CD4-positive, alpha-beta T cell (primary cell): ENCODE measurements at regions not wholly inside any gene's neighbourhood (a gene's known extent, or its start where the extent isn't known, plus 50 kb on each side); places are given as distances from the start of the nearest gene placed in this dataset.

ENCODE experiments used
- ATAC-seq: fragments of 200-7000 bp; cut with Tn5 transposase; one replicate; pipeline ENCODE4 v1.10.0; 2022; ENCODE audit warnings: mild to moderate bottlenecking; ENCODE audit not compliant: poor library complexity
- CTCF ChIA-PET: fragments of 350-600 bp; sonication (Branson Sonifier 250); formaldehyde crosslinking; loops from one replicate; lab custom pipeline; 2021; ENCODE audit warnings: antibody characterized with exemption, inconsistent platforms; lab: Charles Lee
- POLR2A ChIA-PET: fragments of 350-600 bp; sonication (Branson Sonifier 250); formaldehyde crosslinking; loops from one replicate; lab custom pipeline; 2021; ENCODE audit warnings: antibody characterized with exemption, inconsistent platforms; lab: Charles Lee
- DNase-seq, 14 experiments: peaks; one replicate each; pipeline ENCODE4 v3.0.0-alpha.2; 2013 to 2020; ENCODE audit warnings: mixed read lengths in 2 of 14
- H3K27ac ChIP-seq, 2 donors: one replicate each; pipeline versions ENCODE4 v1.5.1 to v1.7.0; 2013; ENCODE audit warnings: low read length in 2 of 2, low read depth in 1 of 2, mild to moderate bottlenecking in 1 of 2
- H3K27me3 ChIP-seq, 2 experiments: 1 replicate in 1 of 2; 2 replicates in 1 of 2; pipeline versions ENCODE4 v1.6.1 to v1.7.0; 2013; ENCODE audit warnings: low read length in 2 of 2, control low read depth in 1 of 2, mild to moderate bottlenecking in 1 of 2, moderate library complexity in 1 of 2; ENCODE audit not compliant: insufficient read depth in 2 of 2, control insufficient read depth in 1 of 2
- H3K36me3 ChIP-seq: one replicate; pipeline ENCODE4 v1.6.1; 2013; ENCODE audit warnings: low read length, control low read depth; ENCODE audit not compliant: insufficient read depth
- H3K4me1 ChIP-seq: one replicate; pipeline ENCODE4 v1.6.1; 2013; ENCODE audit warnings: low read length, control low read depth; ENCODE audit not compliant: insufficient read depth
- H3K4me3 ChIP-seq: one replicate; pipeline ENCODE4 v1.5.1; 2013; ENCODE audit warnings: mild to moderate bottlenecking, low read length, moderate library complexity
- H3K9me3 ChIP-seq, 2 experiments: 1 replicate in 1 of 2; 2 replicates in 1 of 2; pipeline versions ENCODE4 v1.6.1 to v1.7.0; 2013; ENCODE audit warnings: low read length in 2 of 2, mild to moderate bottlenecking in 2 of 2, control low read depth in 1 of 2, moderate library complexity in 1 of 2; ENCODE audit not compliant: control insufficient read depth in 1 of 2, insufficient read depth in 1 of 2
- H3K27ac Mint-ChIP-seq: one replicate; pipeline ENCODE4 v1.8.0; 2020; ENCODE audit warnings: mixed read lengths
- H3K27me3 Mint-ChIP-seq: one replicate; pipeline ENCODE4 v1.8.0; 2021; ENCODE audit warnings: mixed read lengths
- H3K36me3 Mint-ChIP-seq: one replicate; pipeline ENCODE4 v1.8.0; 2021; ENCODE audit warnings: low read depth, mixed read lengths
- H3K4me1 Mint-ChIP-seq: one replicate; pipeline ENCODE4 v1.8.0; 2021; ENCODE audit warnings: low read depth, mixed read lengths
- H3K4me3 Mint-ChIP-seq: one replicate; pipeline ENCODE4 v1.8.0; 2020; ENCODE audit warnings: mild to moderate bottlenecking, mixed read lengths
- H3K9me3 Mint-ChIP-seq: one replicate; pipeline ENCODE4 v1.8.0; 2020; ENCODE audit warnings: mixed read lengths
- intact Hi-C, 2 experiments: fragments of 100-400 bp; cut with DNase I in 1 of 2; cut with micrococcal nuclease in 1 of 2; formaldehyde crosslinking; loops; one replicate each; pipeline versions ENCODE4 v1.15.1 to v1.9.0; 2023 to 2025; cut with DNase I, micrococcal nuclease
- TF ChIP-seq, protein P1 (sequence below): fragments of 200-600 bp; IDR thresholded peaks from one replicate; pipeline ENCODE4 v1.8.0; 2022; ENCODE audit warnings: antibody characterized with exemption, mild to moderate bottlenecking

- POLR2A ChIA-PET = no interaction called here
- H3K36me3 Mint-ChIP-seq = no peaks in the 10 kb centered on the region
- DNase-seq = no peak
- Histone ChIP-seq H3K4me3 (no peak overlapping the region), H3K27ac (no peak overlapping the region), H3K9me3 (peaks cover 0 to 9% of the 10 kb centered on the region in 2 experiments), H3K4me1 (no peaks in the 10 kb centered on the region), H3K36me3 (no peaks in the 10 kb centered on the region), H3K27me3 (no peaks in the 10 kb centered on the region)
- intact Hi-C loops = no loop called here
- no peaks in the 10 kb centered on the region for H3K27me3 Mint-ChIP-seq
- H3K9me3 Mint-ChIP-seq = peaks cover 11% of the 10 kb centered on the region
- TF ChIP-seq, protein P1, sequence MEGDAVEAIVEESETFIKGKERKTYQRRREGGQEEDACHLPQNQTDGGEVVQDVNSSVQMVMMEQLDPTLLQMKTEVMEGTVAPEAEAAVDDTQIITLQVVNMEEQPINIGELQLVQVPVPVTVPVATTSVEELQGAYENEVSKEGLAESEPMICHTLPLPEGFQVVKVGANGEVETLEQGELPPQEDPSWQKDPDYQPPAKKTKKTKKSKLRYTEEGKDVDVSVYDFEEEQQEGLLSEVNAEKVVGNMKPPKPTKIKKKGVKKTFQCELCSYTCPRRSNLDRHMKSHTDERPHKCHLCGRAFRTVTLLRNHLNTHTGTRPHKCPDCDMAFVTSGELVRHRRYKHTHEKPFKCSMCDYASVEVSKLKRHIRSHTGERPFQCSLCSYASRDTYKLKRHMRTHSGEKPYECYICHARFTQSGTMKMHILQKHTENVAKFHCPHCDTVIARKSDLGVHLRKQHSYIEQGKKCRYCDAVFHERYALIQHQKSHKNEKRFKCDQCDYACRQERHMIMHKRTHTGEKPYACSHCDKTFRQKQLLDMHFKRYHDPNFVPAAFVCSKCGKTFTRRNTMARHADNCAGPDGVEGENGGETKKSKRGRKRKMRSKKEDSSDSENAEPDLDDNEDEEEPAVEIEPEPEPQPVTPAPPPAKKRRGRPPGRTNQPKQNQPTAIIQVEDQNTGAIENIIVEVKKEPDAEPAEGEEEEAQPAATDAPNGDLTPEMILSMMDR = no peak
- no peaks in the 10 kb centered on the region for H3K4me1 Mint-ChIP-seq
- no peak for ATAC-seq
- no peak overlapping the region for H3K27ac Mint-ChIP-seq
- no peak overlapping the region for H3K4me3 Mint-ChIP-seq
- CTCF ChIA-PET = no interaction called here
These were observed 378.8 kb upstream of the TBX3 start for GRCh38 chr12:115062741-115063140.

GRCh38 chr12:115060477-115061168 lies 376.6 kb upstream of the TBX3 start:
- no peaks in the 10 kb centered on the region for H3K27me3 ChIP-seq
- no peaks in the 10 kb centered on the region for H3K4me1 ChIP-seq
- DNase-seq (no peak), ATAC-seq (no peak)
- POLR2A ChIA-PET = no interaction called here
- peaks cover 0 to 4% of the 10 kb centered on the region in 2 experiments for H3K9me3 ChIP-seq
- no peaks in the 10 kb centered on the region for H3K4me1 Mint-ChIP-seq
- no peak overlapping the region for H3K27ac ChIP-seq
- H3K27ac Mint-ChIP-seq = no peak overlapping the region
- CTCF ChIA-PET = no interaction called here
- H3K4me3 Mint-ChIP-seq = no peak overlapping the region
- no peaks in the 10 kb centered on the region for H3K36me3 ChIP-seq
- no peaks in the 10 kb centered on the region for H3K27me3 Mint-ChIP-seq
- H3K4me3 ChIP-seq = no peak overlapping the region
- peaks cover 10% of the 10 kb centered on the region for H3K9me3 Mint-ChIP-seq
- H3K36me3 Mint-ChIP-seq = no peaks in the 10 kb centered on the region
- intact Hi-C loops = no loop called here
- TF ChIP-seq, protein P1 = no peak

DNA sequence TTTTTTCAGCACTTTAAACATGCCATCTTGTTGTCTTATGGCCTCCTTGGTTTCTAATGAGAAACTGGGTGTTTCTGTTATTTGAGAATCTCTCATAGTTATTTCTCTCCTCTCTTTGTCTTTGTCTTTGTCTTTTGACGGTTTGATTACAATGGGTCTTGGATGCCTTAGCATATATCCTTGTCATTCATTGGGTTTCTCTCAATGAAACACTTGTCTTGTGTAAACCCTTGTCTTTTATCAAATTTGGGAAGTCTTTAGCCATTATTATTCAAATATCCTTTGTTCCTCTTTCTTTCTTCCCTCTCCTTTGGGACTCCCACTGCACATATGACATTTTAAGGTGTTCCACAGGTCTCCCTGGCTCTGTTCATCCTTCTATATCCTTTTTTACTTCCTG lies 373.5 kb upstream of the TBX3 start:
- Mint-ChIP-seq H3K36me3 (no peaks in the 10 kb centered on the region), H3K27ac (no peak overlapping the region), H3K4me3 (no peak overlapping the region), H3K9me3 (peaks cover 9% of the 10 kb centered on the region), H3K27me3 (no peaks in the 10 kb centered on the region), H3K4me1 (no peaks in the 10 kb centered on the region)
- no peaks in the 10 kb centered on the region for H3K27me3 ChIP-seq
- POLR2A ChIA-PET = no interaction called here
- H3K4me3 ChIP-seq = no peak overlapping the region
- H3K4me1 ChIP-seq = no peaks in the 10 kb centered on the region
- TF ChIP-seq, protein P1 = no peak
- H3K27ac ChIP-seq = no peak overlapping the region
- no peaks in the 10 kb centered on the region for H3K36me3 ChIP-seq
- peaks cover 0 to 4% of the 10 kb centered on the region in 2 experiments for H3K9me3 ChIP-seq
- intact Hi-C loops = no loop called here
- no peak for DNase-seq
- CTCF ChIA-PET = no interaction called here
- no peak for ATAC-seq
